ENCODE measurements at regions not wholly inside any gene's neighbourhood (a gene's known extent, or its start where the extent isn't known, plus 50 kb on each side); places are given as distances from the start of the nearest gene placed in this dataset.

DNA sequence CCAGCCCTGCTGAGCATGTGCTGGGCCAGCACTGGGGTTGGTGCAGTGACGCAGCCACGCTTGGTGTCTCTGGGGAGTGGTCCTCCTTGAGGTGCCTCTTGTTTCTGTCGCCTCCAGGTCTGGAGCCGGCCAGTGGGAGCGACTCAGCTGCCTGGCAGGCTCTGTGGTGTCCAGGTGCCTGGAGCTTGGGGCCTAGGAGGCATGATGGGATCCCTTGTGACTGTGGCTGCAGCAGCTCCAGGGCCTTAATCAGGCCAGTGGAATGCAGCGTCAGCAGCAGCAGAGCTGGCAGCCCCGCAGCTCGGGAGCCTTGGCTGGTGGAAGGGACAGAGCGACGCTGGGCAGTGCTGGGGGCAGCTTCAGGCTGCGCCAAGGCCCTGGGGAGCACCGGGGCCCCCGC is 74.7 kb upstream of the CIBAR2 start:
- H3K36me3 ChIP-seq (ENCODE audit: insufficient read depth) = no peaks in the 10 kb centered on the region
- H4K20me1 ChIP-seq (ENCODE audit: insufficient read depth) = no peaks in the 10 kb centered on the region
- H3K79me2 ChIP-seq (ENCODE audit: insufficient read depth, low read depth) = no peaks in the 10 kb centered on the region
- no peak overlapping the region for H3K4me3 ChIP-seq (IDR thresholded peaks at IDR 0.05; ENCODE audit: insufficient read depth, low read depth, low read length)
- peaks cover 84% of the 10 kb centered on the region for H3K27me3 ChIP-seq (ENCODE audit: insufficient read depth, low read depth)
- no peak overlapping the region for H3K9ac ChIP-seq
- no peak overlapping the region for H3K27ac ChIP-seq
- TF ChIP-seq, protein P1, sequence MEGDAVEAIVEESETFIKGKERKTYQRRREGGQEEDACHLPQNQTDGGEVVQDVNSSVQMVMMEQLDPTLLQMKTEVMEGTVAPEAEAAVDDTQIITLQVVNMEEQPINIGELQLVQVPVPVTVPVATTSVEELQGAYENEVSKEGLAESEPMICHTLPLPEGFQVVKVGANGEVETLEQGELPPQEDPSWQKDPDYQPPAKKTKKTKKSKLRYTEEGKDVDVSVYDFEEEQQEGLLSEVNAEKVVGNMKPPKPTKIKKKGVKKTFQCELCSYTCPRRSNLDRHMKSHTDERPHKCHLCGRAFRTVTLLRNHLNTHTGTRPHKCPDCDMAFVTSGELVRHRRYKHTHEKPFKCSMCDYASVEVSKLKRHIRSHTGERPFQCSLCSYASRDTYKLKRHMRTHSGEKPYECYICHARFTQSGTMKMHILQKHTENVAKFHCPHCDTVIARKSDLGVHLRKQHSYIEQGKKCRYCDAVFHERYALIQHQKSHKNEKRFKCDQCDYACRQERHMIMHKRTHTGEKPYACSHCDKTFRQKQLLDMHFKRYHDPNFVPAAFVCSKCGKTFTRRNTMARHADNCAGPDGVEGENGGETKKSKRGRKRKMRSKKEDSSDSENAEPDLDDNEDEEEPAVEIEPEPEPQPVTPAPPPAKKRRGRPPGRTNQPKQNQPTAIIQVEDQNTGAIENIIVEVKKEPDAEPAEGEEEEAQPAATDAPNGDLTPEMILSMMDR (conservative IDR thresholded peaks at IDR 0.05; ENCODE audit: low read depth, low read length) = no peak
- H3K4me1 ChIP-seq (ENCODE audit: low read depth, poor library complexity, severe bottlenecking) = no peaks in the 10 kb centered on the region
- H3K4me2 ChIP-seq = no peak overlapping the region
- H2AFZ ChIP-seq (ENCODE audit: low read depth) = no peak overlapping the region

DNA sequence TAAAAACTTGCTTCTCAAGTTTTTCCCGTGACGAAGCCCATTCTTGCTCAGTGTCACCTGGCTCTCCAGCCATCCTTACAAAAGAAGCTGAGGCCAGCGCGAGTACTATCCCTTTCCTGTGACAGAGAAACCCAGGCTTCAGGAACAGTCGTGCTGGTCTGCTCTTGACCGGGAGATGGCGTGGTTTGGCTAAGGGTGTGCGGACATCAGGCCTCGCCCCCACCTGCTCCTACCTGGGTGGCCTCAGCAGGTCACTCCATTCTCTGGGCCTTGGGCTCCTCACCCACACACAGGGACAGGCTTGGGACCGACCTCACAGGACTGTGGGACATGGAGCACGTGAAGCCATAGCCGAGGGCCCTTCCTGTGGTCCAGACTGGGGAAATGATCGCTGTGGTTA is 75.2 kb upstream of the CIBAR2 start:
- Histone ChIP-seq H3K4me3 (IDR thresholded peaks at IDR 0.05; ENCODE audit: insufficient read depth, low read depth, low read length) (no peak overlapping the region), H3K27ac (no peak overlapping the region), H3K4me1 (ENCODE audit: low read depth, poor library complexity, severe bottlenecking) (no peaks in the 10 kb centered on the region), H3K36me3 (ENCODE audit: insufficient read depth) (no peaks in the 10 kb centered on the region), H3K27me3 (ENCODE audit: insufficient read depth, low read depth) (peaks cover 84% of the 10 kb centered on the region), H4K20me1 (ENCODE audit: insufficient read depth) (no peaks in the 10 kb centered on the region), H3K9ac (no peak overlapping the region), H3K79me2 (ENCODE audit: insufficient read depth, low read depth) (no peaks in the 10 kb centered on the region), H2AFZ (ENCODE audit: low read depth) (no peak overlapping the region), H3K4me2 (no peak overlapping the region)
- TF ChIP-seq, protein P1 (conservative IDR thresholded peaks at IDR 0.05; ENCODE audit: low read depth, low read length) = no peak

DNA sequence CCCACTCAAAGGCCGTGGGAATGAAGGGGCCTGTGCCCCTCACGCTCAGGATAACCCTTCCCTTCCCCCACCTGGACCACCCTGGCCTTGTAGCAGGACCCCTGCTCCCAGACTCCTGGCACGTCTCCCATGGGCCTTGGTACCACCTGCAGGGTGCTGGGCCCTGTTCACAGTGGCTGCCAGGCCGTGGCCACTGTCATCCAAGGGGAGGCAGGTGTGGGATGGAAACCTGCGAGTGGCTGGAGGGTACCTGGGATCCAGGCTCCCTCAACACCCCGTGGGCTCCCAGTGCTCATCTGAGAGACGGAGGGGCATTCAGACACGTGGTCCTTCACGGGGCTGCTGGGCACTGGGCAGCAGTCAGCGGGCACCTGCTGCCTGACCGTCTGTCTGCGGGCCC is 75.6 kb upstream of the CIBAR2 start:
- Histone ChIP-seq H3K4me1 (ENCODE audit: low read depth, poor library complexity, severe bottlenecking) (no peaks in the 10 kb centered on the region), H3K27ac (no peak overlapping the region), H3K4me3 (IDR thresholded peaks at IDR 0.05; ENCODE audit: insufficient read depth, low read depth, low read length) (no peak overlapping the region), H3K4me2 (no peak overlapping the region), H3K9ac (no peak overlapping the region), H2AFZ (ENCODE audit: low read depth) (no peak overlapping the region), H4K20me1 (ENCODE audit: insufficient read depth) (no peaks in the 10 kb centered on the region), H3K36me3 (ENCODE audit: insufficient read depth) (no peaks in the 10 kb centered on the region), H3K79me2 (ENCODE audit: insufficient read depth, low read depth) (no peaks in the 10 kb centered on the region), H3K27me3 (ENCODE audit: insufficient read depth, low read depth) (peaks cover 87% of the 10 kb centered on the region)
- TF ChIP-seq, protein P1 (conservative IDR thresholded peaks at IDR 0.05; ENCODE audit: low read depth, low read length) = no peak

DNA sequence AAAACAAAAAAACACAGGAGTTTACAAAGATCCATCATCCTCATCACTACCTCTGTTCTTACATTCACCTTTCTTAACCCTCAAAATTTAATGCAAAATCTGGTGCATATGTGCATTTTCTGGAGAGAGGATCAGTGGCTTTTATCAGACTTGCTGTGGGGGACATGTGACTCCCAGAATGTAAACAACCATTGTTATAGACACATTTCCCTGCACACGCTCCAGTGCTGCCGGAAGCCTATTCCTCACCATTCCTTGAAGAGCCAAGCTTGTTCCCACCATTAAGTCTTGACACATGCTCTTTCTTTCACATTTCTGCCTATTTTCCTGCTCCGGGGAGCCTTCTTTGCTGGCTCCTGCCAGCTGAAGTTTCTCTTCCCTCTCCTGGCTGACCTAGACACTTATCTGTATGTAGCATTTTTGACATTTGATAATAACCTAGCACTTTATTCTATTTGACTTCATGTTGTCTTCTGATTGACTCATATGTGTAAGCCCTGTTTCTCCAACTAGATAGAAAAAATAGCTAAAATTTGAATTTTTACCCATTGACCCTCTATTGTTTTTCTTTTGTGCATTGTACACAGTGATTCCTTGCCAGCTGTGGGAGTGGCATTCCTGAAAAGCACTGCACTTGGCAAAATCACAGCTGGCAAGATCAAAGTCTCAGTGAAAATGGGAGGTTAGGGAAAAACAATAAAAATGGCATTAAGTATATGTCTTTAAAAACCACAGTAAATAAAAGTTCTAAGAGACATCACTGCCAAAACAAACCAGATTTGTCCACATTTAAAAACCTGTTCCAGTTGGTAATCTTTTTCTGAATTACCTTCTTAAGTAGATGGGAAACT is 76.8 kb upstream of the CIBAR2 start:
- no peaks in the 10 kb centered on the region for H4K20me1 ChIP-seq (ENCODE audit: insufficient read depth)
- no peak overlapping the region for H3K4me2 ChIP-seq
- no peak overlapping the region for H2AFZ ChIP-seq (ENCODE audit: low read depth)
- H3K79me2 ChIP-seq (ENCODE audit: insufficient read depth, low read depth) = no peaks in the 10 kb centered on the region
- H3K27me3 ChIP-seq (ENCODE audit: insufficient read depth, low read depth) = peaks cover 93% of the 10 kb centered on the region
- H3K4me1 ChIP-seq (ENCODE audit: low read depth, poor library complexity, severe bottlenecking) = no peaks in the 10 kb centered on the region
- H3K9ac ChIP-seq = no peak overlapping the region
- no peak overlapping the region for H3K27ac ChIP-seq
- no peak overlapping the region for H3K4me3 ChIP-seq (IDR thresholded peaks at IDR 0.05; ENCODE audit: insufficient read depth, low read depth, low read length)
- TF ChIP-seq, protein P1 (conservative IDR thresholded peaks at IDR 0.05; ENCODE audit: low read depth, low read length) = no peak
- H3K36me3 ChIP-seq (ENCODE audit: insufficient read depth) = no peaks in the 10 kb centered on the region

Data from KMS-11 (cell line).